Muscle of arm (tissue), 1 donor: ENCODE measurements at regions not wholly inside any gene's neighbourhood (a gene's known extent, or its start where the extent isn't known, plus 50 kb on each side); places are given as distances from the start of the nearest gene placed in this dataset.
A peak's percentile ranks its signal among the peaks of the same experiment; 100 is the strongest.
"Not testable (repeated sequence)": the region's sequence is repeated elsewhere in the genome, so short reads cannot be mapped to it uniquely, and the experiment has no call there.

Source experiments
- DNase-seq: peaks from one replicate; pipeline ENCODE4 v3.0.0-alpha.2; 2013

GRCh38 chr9:108412755-108413154 lies 443.0 kb downstream of the ACTL7B start:
- DNase-seq, result no peak

- no peak for DNase-seq
Observed at GRCh38 chr9:108411632-108412031, 444.2 kb downstream of the ACTL7B start.

- no peak for DNase-seq
Observed at GRCh38 chr9:108410161-108410560, 445.6 kb downstream of the ACTL7B start.

GRCh38 chr9:108400297-108400696 lies 455.5 kb downstream of the ACTL7B start:
- no peak for DNase-seq

GRCh38 chr9:108399851-108400250 lies 455.9 kb downstream of the ACTL7B start:
- no peak for DNase-seq

- DNase-seq, result no peak
Observed at GRCh38 chr9:108397286-108397685, 458.5 kb downstream of the ACTL7B start.

GRCh38 chr9:108396611-108397010 lies 459.2 kb downstream of the ACTL7B start:
- no peak for DNase-seq

- DNase-seq, result no peak
Observed at GRCh38 chr9:108396193-108396592, 459.6 kb downstream of the ACTL7B start.

- DNase-seq, result no peak
Observed at GRCh38 chr9:108395421-108395820, 460.4 kb downstream of the ACTL7B start.

- DNase-seq, result no peak
Observed at GRCh38 chr9:108394726-108395125, 461.1 kb downstream of the ACTL7B start.

- DNase-seq, result not testable (repeated sequence)
Observed at GRCh38 chr9:108393481-108394001, 462.2 kb downstream of the ACTL7B start.

GRCh38 chr9:108392877-108393276 lies 462.9 kb downstream of the ACTL7B start:
- DNase-seq, result no peak

GRCh38 chr9:108389056-108389455 lies 466.7 kb downstream of the ACTL7B start:
- DNase-seq, result no peak

GRCh38 chr9:108386859-108387384 lies 468.9 kb downstream of the ACTL7B start:
- peak; percentile 18 for DNase-seq

GRCh38 chr9:108386032-108386431 lies 469.8 kb downstream of the ACTL7B start:
- no peak for DNase-seq

- no peak for DNase-seq
Observed at GRCh38 chr9:108383796-108384195, 472.0 kb downstream of the ACTL7B start.

- peak; percentile 22 for DNase-seq
Observed at GRCh38 chr9:108382310-108382709, 473.5 kb downstream of the ACTL7B start.

- no peak for DNase-seq
Observed at GRCh38 chr9:108377881-108378280, 477.9 kb downstream of the ACTL7B start.

- no peak for DNase-seq
Observed at GRCh38 chr9:108377382-108377781, 478.4 kb downstream of the ACTL7B start.

GRCh38 chr9:108376140-108376539 lies 479.6 kb downstream of the ACTL7B start:
- DNase-seq, result no peak

GRCh38 chr9:108374626-108375025 lies 481.2 kb downstream of the ACTL7B start:
- no peak for DNase-seq

GRCh38 chr9:108367188-108367587 lies 488.6 kb downstream of the ACTL7B start:
- DNase-seq, result no peak

GRCh38 chr9:108363311-108363710 lies 492.5 kb downstream of the ACTL7B start:
- peak; percentile 16 for DNase-seq

- DNase-seq, result no peak
Observed at GRCh38 chr9:108360304-108360703, 495.5 kb downstream of the ACTL7B start.
